ENCODE measurements at regions not wholly inside any gene's neighbourhood (a gene's known extent, or its start where the extent isn't known, plus 50 kb on each side); places are given as distances from the start of the nearest gene placed in this dataset.

- TF ChIP-seq CHD7 (IDR thresholded peaks at IDR 0.05; ENCODE audit: insufficient replicate concordance, low read length), result no peak
- TF ChIP-seq ZNF274 (IDR thresholded peaks at IDR 0.05; ENCODE audit: borderline replicate concordance, extremely low read depth, low read length), result no peak
- TF ChIP-seq RXRA (IDR thresholded peaks at IDR 0.05; ENCODE audit: insufficient read depth, low read depth, low read length), result no peak
- no peak for TF ChIP-seq POU5F1 (IDR thresholded peaks at IDR 0.05; ENCODE audit: low read depth, low read length)
- TF ChIP-seq SUZ12 (IDR thresholded peaks at IDR 0.05; ENCODE audit: low read length), result no peak
- no peak for TF ChIP-seq BRCA1 (IDR thresholded peaks at IDR 0.05; ENCODE audit: low read depth, low read length)
- no peak for TF ChIP-seq CREB1 (IDR thresholded peaks at IDR 0.05)
These were observed 253.5 kb upstream of the TENM4 start (continued) for GRCh38 chr11:79694368-79694767.

Data from H1 (cell line).